ENCODE measurements at regions not wholly inside any gene's neighbourhood (a gene's known extent, or its start where the extent isn't known, plus 50 kb on each side); places are given as distances from the start of the nearest gene placed in this dataset.

GRCh38 chr2:109046925-109047508 is 58.0 kb upstream of the EDAR start:
- DNase-seq (ENCODE audit: low read depth), result no peak
- no peak overlapping the region for H3K4me3 ChIP-seq (ENCODE audit: low read depth, low read length)
- TF ChIP-seq, protein P1, sequence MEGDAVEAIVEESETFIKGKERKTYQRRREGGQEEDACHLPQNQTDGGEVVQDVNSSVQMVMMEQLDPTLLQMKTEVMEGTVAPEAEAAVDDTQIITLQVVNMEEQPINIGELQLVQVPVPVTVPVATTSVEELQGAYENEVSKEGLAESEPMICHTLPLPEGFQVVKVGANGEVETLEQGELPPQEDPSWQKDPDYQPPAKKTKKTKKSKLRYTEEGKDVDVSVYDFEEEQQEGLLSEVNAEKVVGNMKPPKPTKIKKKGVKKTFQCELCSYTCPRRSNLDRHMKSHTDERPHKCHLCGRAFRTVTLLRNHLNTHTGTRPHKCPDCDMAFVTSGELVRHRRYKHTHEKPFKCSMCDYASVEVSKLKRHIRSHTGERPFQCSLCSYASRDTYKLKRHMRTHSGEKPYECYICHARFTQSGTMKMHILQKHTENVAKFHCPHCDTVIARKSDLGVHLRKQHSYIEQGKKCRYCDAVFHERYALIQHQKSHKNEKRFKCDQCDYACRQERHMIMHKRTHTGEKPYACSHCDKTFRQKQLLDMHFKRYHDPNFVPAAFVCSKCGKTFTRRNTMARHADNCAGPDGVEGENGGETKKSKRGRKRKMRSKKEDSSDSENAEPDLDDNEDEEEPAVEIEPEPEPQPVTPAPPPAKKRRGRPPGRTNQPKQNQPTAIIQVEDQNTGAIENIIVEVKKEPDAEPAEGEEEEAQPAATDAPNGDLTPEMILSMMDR (IDR thresholded peaks at IDR 0.05; ENCODE audit: insufficient read depth, low read length, poor library complexity, severe bottlenecking), result no peak
- H3K36me3 ChIP-seq (ENCODE audit: control insufficient read depth, insufficient read depth, low read length), result no peaks in the 10 kb centered on the region
- H3K27me3 ChIP-seq (ENCODE audit: control insufficient read depth, insufficient read depth, low read length), result no peaks in the 10 kb centered on the region

DNA sequence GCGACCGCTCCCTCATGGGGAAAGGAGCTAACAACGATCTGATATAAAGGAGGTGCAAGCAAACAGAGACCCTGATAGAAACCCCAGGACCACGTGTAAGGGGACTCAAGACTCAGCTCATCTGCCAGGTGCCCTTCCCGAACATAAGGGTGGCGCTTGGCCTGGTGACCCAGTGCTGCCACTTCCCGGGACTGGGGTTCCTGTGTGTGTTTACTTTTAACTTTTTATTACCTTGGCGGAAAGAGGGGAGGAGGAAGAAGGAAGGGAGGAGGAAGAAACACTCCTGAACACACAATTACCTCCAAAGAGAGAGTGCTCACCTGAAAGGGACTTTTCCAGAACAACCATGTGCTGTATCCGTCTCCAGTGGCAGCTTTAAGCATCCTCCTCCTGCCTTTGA is 56.5 kb upstream of the EDAR start:
- Histone ChIP-seq H3K36me3 (ENCODE audit: control insufficient read depth, insufficient read depth, low read length) (no peaks in the 10 kb centered on the region), H3K4me3 (ENCODE audit: low read depth, low read length) (no peak overlapping the region), H3K27me3 (ENCODE audit: control insufficient read depth, insufficient read depth, low read length) (no peaks in the 10 kb centered on the region)
- no peak for DNase-seq (ENCODE audit: low read depth)
- TF ChIP-seq, protein P1 (IDR thresholded peaks at IDR 0.05; ENCODE audit: insufficient read depth, low read length, poor library complexity, severe bottlenecking), result no peak

GRCh38 chr2:109038992-109039391 is 50.0 kb upstream of the EDAR start:
- TF ChIP-seq, protein P1 (IDR thresholded peaks at IDR 0.05; ENCODE audit: insufficient read depth, low read length, poor library complexity, severe bottlenecking), result no peak
- no peaks in the 10 kb centered on the region for H3K36me3 ChIP-seq (ENCODE audit: control insufficient read depth, insufficient read depth, low read length)
- no peaks in the 10 kb centered on the region for H3K27me3 ChIP-seq (ENCODE audit: control insufficient read depth, insufficient read depth, low read length)
- no peak for DNase-seq (ENCODE audit: low read depth)
- H3K4me3 ChIP-seq (ENCODE audit: low read depth, low read length), result no peak overlapping the region

Data from kidney epithelial cell (primary cell).